ENCODE measurements at regions not wholly inside any gene's neighbourhood (a gene's known extent, or its start where the extent isn't known, plus 50 kb on each side); places are given as distances from the start of the nearest gene placed in this dataset.

GRCh38 chr13:30135868-30136267 lies 171.5 kb downstream of the KATNAL1 start:
- DNase-seq (ENCODE audit: low read depth, low spot score) = no peak
- intact Hi-C loops (cut with micrococcal nuclease; ENCODE audit: unreplicated experiment) (no loop called here), in situ Hi-C loops (cut with HindIII; ENCODE audit: low pct_unique_long_range_greater_than_20kb, low sequenced_read_pairs) (no loop called here)
- Histone ChIP-seq H3K4me1 (ENCODE audit: control insufficient read depth, insufficient read depth, low read length) (no peaks in the 10 kb centered on the region; the same call in 1 of the 2 replicates), H3K36me3 (ENCODE audit: control insufficient read depth, insufficient read depth, low read length) (no peaks in the 10 kb centered on the region), H3K27ac (ENCODE audit: low read length) (no peak overlapping the region), H3K27me3 (ENCODE audit: control insufficient read depth, insufficient read depth, low read length) (no peaks in the 10 kb centered on the region), H3K4me3 (ENCODE audit: low read depth in 2 of 2, low read length in 2 of 2) (no peak overlapping the region), H3K9me3 (ENCODE audit: control insufficient read depth, insufficient read depth, low read depth, low read length) (no peaks in the 10 kb centered on the region)
- ATAC-seq = no peak
- no peak for TF ChIP-seq REST (IDR thresholded peaks at IDR 0.05; ENCODE audit: insufficient read depth in 1 of 2, low read depth in 2 of 2, low read length in 1 of 2)
- no TSS peak for BruUV-seq (replicated peaks)
- ChIA-PET CTCF (no interaction called here), POLR2A (interaction anchor here (0.6 kb wide), 1 partner anchor 171 kb away, joined by 3 read pairs; the partner anchor contains the start of gene KATNAL1)

GRCh38 chr13:30135351-30135750 lies 172.0 kb downstream of the KATNAL1 start:
- H3K27me3 ChIP-seq (ENCODE audit: control insufficient read depth, insufficient read depth, low read length) = no peaks in the 10 kb centered on the region
- ChIA-PET POLR2A (no interaction called here), CTCF (no interaction called here)
- BruUV-seq (replicated peaks) = no TSS peak
- H3K4me3 ChIP-seq (ENCODE audit: low read depth in 2 of 2, low read length in 2 of 2) = no peak overlapping the region
- no peak overlapping the region for H3K27ac ChIP-seq (ENCODE audit: low read length)
- in situ Hi-C loops (cut with HindIII; ENCODE audit: low pct_unique_long_range_greater_than_20kb, low sequenced_read_pairs) = no loop called here
- DNase-seq (ENCODE audit: low read depth, low spot score) (no peak), ATAC-seq (no peak)
- TF ChIP-seq REST (IDR thresholded peaks at IDR 0.05; ENCODE audit: insufficient read depth in 1 of 2, low read depth in 2 of 2, low read length in 1 of 2) (no peak), SIN3A (IDR thresholded peaks at IDR 0.05; ENCODE audit: borderline replicate concordance, insufficient read depth, low read depth, low read length) (no peak), TCF7L2 (IDR thresholded peaks at IDR 0.05; ENCODE audit: low read depth, low read length) (no peak), POLR2AphosphoS5 (IDR thresholded peaks at IDR 0.05; ENCODE audit: low read depth, low read length) (no peak), CTCF (IDR thresholded peaks at IDR 0.05) (no peak)
- H3K36me3 ChIP-seq (ENCODE audit: control insufficient read depth, insufficient read depth, low read length) = no peaks in the 10 kb centered on the region
- H3K4me1 ChIP-seq (ENCODE audit: control insufficient read depth, insufficient read depth, low read length) = no peaks in the 10 kb centered on the region; the same call in 1 of the 2 replicates
- intact Hi-C loops (cut with micrococcal nuclease; ENCODE audit: unreplicated experiment) = no loop called here
- no peaks in the 10 kb centered on the region for H3K9me3 ChIP-seq (ENCODE audit: control insufficient read depth, insufficient read depth, low read depth, low read length)
